H9 (cell line): ENCODE measurements at regions not wholly inside any gene's neighbourhood (a gene's known extent, or its start where the extent isn't known, plus 50 kb on each side); places are given as distances from the start of the nearest gene placed in this dataset.

Experiments
- DNase-seq: peaks from one replicate; pipeline ENCODE4 v3.0.0-alpha.2; 2017
- H2AFZ ChIP-seq: one replicate; pipeline ENCODE4 v1.6.1; 2013; ENCODE audit warnings: mild to moderate bottlenecking, low read length, control low read depth, moderate library complexity
- H2AK5ac ChIP-seq: 2 replicates; pipeline ENCODE4 v1.6.1; 2013; ENCODE audit warnings: low read length, control low read depth, mixed read lengths; ENCODE audit not compliant: insufficient read length
- H2BK120ac ChIP-seq: one replicate; pipeline ENCODE4 v1.6.1; 2013; ENCODE audit warnings: low read depth, mild to moderate bottlenecking, low read length, control low read depth, inconsistent platforms; ENCODE audit not compliant: poor library complexity, severe bottlenecking
- H2BK12ac ChIP-seq: 2 replicates; pipeline ENCODE4 v1.6.1; 2013; ENCODE audit warnings: low read length, control low read depth, mixed read lengths, low read depth; ENCODE audit not compliant: insufficient read length
- H2BK15ac ChIP-seq: 2 replicates; pipeline ENCODE4 v1.6.1; 2013; ENCODE audit warnings: low read depth, low read length, control low read depth
- H2BK20ac ChIP-seq: one replicate; pipeline ENCODE4 v1.6.1; 2013; ENCODE audit warnings: low read depth, mild to moderate bottlenecking, low read length, control low read depth, inconsistent platforms; ENCODE audit not compliant: poor library complexity, severe bottlenecking
- H2BK5ac ChIP-seq: 2 replicates; pipeline ENCODE4 v1.6.1; 2013; ENCODE audit warnings: low read length, control low read depth, mixed read lengths; ENCODE audit not compliant: insufficient read length
- H3K14ac ChIP-seq: 2 replicates; pipeline ENCODE4 v1.6.1; 2013; ENCODE audit warnings: low read length, control low read depth; ENCODE audit not compliant: insufficient read depth
- H3K18ac ChIP-seq: 2 replicates; pipeline ENCODE4 v1.6.1; 2013; ENCODE audit warnings: low read depth, mild to moderate bottlenecking, mixed read lengths, low read length, control low read depth; ENCODE audit not compliant: insufficient read length
- H3K23ac ChIP-seq: 2 replicates; pipeline ENCODE4 v1.6.1; 2013; ENCODE audit warnings: low read length, control low read depth, mixed read lengths, low read depth; ENCODE audit not compliant: insufficient read length
- H3K23me2 ChIP-seq: 2 replicates; pipeline ENCODE4 v1.6.1; 2013; ENCODE audit warnings: low read depth, mild to moderate bottlenecking, mixed read lengths, low read length, control low read depth; ENCODE audit not compliant: insufficient read length, poor library complexity, severe bottlenecking
- H3K27ac ChIP-seq: 2 replicates; pipeline ENCODE4 v1.5.1; 2013; ENCODE audit warnings: low read length, control low read depth, mixed read lengths, low read depth; ENCODE audit not compliant: insufficient read length
- H3K27me3 ChIP-seq: 2 replicates; pipeline ENCODE4 v1.6.1; 2013; ENCODE audit warnings: low read length, control low read depth, inconsistent platforms; ENCODE audit not compliant: insufficient read depth
- H3K4ac ChIP-seq: 2 replicates; pipeline ENCODE4 v1.6.1; 2013; ENCODE audit warnings: low read depth, mild to moderate bottlenecking, control low read depth, inconsistent platforms, low read length, moderate library complexity
- H3K4me1 ChIP-seq: 2 replicates; pipeline ENCODE4 v1.6.1; 2013; ENCODE audit warnings: low read length, control low read depth, inconsistent platforms; ENCODE audit not compliant: insufficient read depth
- H3K4me2 ChIP-seq: 2 replicates; pipeline ENCODE4 v1.6.1; 2013; ENCODE audit warnings: low read length, control low read depth, mixed read lengths; ENCODE audit not compliant: insufficient read length, insufficient read depth
- H3K56ac ChIP-seq: 2 replicates; pipeline ENCODE4 v1.6.1; 2013; ENCODE audit warnings: low read depth, mild to moderate bottlenecking, mixed read lengths, low read length, control low read depth; ENCODE audit not compliant: insufficient read length
- H3K79me1 ChIP-seq: 2 replicates; pipeline ENCODE4 v1.6.1; 2013; ENCODE audit warnings: low read depth, mild to moderate bottlenecking, moderate library complexity, low read length, control low read depth, inconsistent platforms; ENCODE audit not compliant: insufficient read depth, poor library complexity, severe bottlenecking
- H3K79me2 ChIP-seq: 2 replicates; pipeline ENCODE4 v1.6.1; 2013; ENCODE audit warnings: low read length, control low read depth, inconsistent platforms; ENCODE audit not compliant: insufficient read depth
- H3K9ac ChIP-seq: 2 replicates; pipeline ENCODE4 v1.6.1; 2013; ENCODE audit warnings: low read length, control low read depth, mixed read lengths; ENCODE audit not compliant: insufficient read length; ENCODE audit errors: extremely low read depth
- H3K9me3 ChIP-seq: one replicate; pipeline ENCODE4 v1.6.1; 2013; ENCODE audit warnings: low read depth, low read length, inconsistent platforms; ENCODE audit not compliant: control insufficient read depth
- H3T11ph ChIP-seq: one replicate; pipeline ENCODE4 v1.6.1; 2013; ENCODE audit warnings: mild to moderate bottlenecking, low read length, control low read depth, inconsistent platforms
- H4K20me1 ChIP-seq: one replicate; pipeline ENCODE4 v1.6.1; 2013; ENCODE audit not compliant: control insufficient read depth, insufficient read length, insufficient read depth
- H4K5ac ChIP-seq: 2 replicates; pipeline ENCODE4 v1.6.1; 2013; ENCODE audit warnings: low read depth, mild to moderate bottlenecking, mixed read lengths, low read length, control low read depth; ENCODE audit not compliant: insufficient read length
- H4K8ac ChIP-seq: replicated peaks from 2 replicates; pipeline ENCODE4 v1.6.1; 2013; ENCODE audit warnings: low read length, control low read depth, mixed read lengths, low read depth; ENCODE audit not compliant: insufficient read length
- H4K91ac ChIP-seq: 2 replicates; pipeline ENCODE4 v1.6.1; 2013; ENCODE audit warnings: low read depth, mild to moderate bottlenecking, moderate library complexity, mixed read lengths, low read length, control low read depth; ENCODE audit not compliant: insufficient read length
- H3K27ac Mint-ChIP-seq, 3 experiments: 2 replicates in 2 of 3; 3 replicates in 1 of 3; pipeline ENCODE4 v1.8.0; 2020 to 2021; ENCODE audit warnings: mixed read lengths in 3 of 3, mild to moderate bottlenecking in 1 of 3, moderate library complexity in 1 of 3
- H3K27me3 Mint-ChIP-seq: 2 replicates; pipeline ENCODE4 v1.8.0; 2021; ENCODE audit warnings: low read depth, mild to moderate bottlenecking, moderate library complexity, mixed read lengths
- H3K36me3 Mint-ChIP-seq, 3 experiments: 2 replicates in 2 of 3; 3 replicates in 1 of 3; pipeline ENCODE4 v1.8.0; 2020 to 2021; ENCODE audit warnings: low read depth in 3 of 3, mixed read lengths in 3 of 3; ENCODE audit not compliant: insufficient read depth in 1 of 3
- H3K4me1 Mint-ChIP-seq, 2 experiments: 2 replicates each; pipeline ENCODE4 v1.8.0; 2020; ENCODE audit warnings: mixed read lengths in 2 of 2
- H3K4me3 Mint-ChIP-seq, 2 experiments: 2 replicates in 1 of 2; 3 replicates in 1 of 2; pipeline ENCODE4 v1.8.0; 2020 to 2021; ENCODE audit warnings: mild to moderate bottlenecking in 2 of 2, mixed read lengths in 2 of 2, moderate library complexity in 1 of 2
- H3K9me3 Mint-ChIP-seq, 2 experiments: 2 replicates in 1 of 2; 3 replicates in 1 of 2; pipeline ENCODE4 v1.8.0; 2020; ENCODE audit warnings: mild to moderate bottlenecking in 2 of 2, mixed read lengths in 2 of 2, moderate library complexity in 1 of 2
- CTCF ChIP-seq: fragments of 200-600 bp; sonication (generic); conservative IDR thresholded peaks from 3 replicates; pipeline ENCODE4 v1.8.0; 2021; ENCODE audit warnings: antibody characterized with exemption, mild to moderate bottlenecking
- WGBS: extraction: QIAGEN DNeasy Blood & Tissue Kit; methylation state at CpG from one replicate; pipeline ENCODE4 v1.1.7; 2013; ENCODE audit warnings: missing lambda C conversion rate, low lambda C conversion rate, mixed read lengths; ENCODE audit not compliant: insufficient read length; ENCODE audit errors: extremely low coverage; 5-methylcytosine and 5-hydroxymethylcytosine counted together

- Histone ChIP-seq H2BK12ac (no peak overlapping the region), H4K5ac (no peak overlapping the region), H3K79me2 (no peaks in the 10 kb centered on the region), H2AFZ (no peak overlapping the region), H3K79me1 (no peaks in the 10 kb centered on the region), H3K23me2 (no peaks in the 10 kb centered on the region), H2BK15ac (no peak overlapping the region), H4K8ac (no peak overlapping the region), H4K20me1 (no peaks in the 10 kb centered on the region), H2BK120ac (no peak overlapping the region), H3K18ac (no peak overlapping the region), H2BK20ac (no peak overlapping the region), H3K9ac (no peak overlapping the region), H3K4me1 (no peaks in the 10 kb centered on the region), H3K4me2 (no peak overlapping the region), H3K23ac (no peak overlapping the region), H3K27me3 (no peaks in the 10 kb centered on the region), H3K4ac (no peak overlapping the region), H3K27ac (no peak overlapping the region), H3K56ac (no peak overlapping the region), H3K9me3 (peaks cover 8% of the 10 kb centered on the region), H2AK5ac (no peak overlapping the region), H4K91ac (no peak overlapping the region), H2BK5ac (no peak overlapping the region), H3T11ph (no peak overlapping the region), H3K14ac (no peak overlapping the region; the same call in 1 of the 2 replicates)
- Mint-ChIP-seq H3K27ac (no peak overlapping the region), H3K36me3 (peaks cover 0 to 4% (median 2%) of the 10 kb centered on the region in 3 experiments; a peak in 2 of 7 replicates), H3K4me1 (no peaks in the 10 kb centered on the region), H3K27me3 (no peaks in the 10 kb centered on the region), H3K9me3 (peaks cover 5 to 6% of the 10 kb centered on the region in 2 experiments; a peak in 3 of 5 replicates), H3K4me3 (no peak overlapping the region)
- no peak for DNase-seq
- no CpG with 5 or more reads among the region's 3 CpGs for WGBS
- TF ChIP-seq CTCF, result no peak
These were observed 620.5 kb upstream of the SETBP1 start for GRCh38 chr18:44060197-44060596.
